ENCODE measurements at regions not wholly inside any gene's neighbourhood (a gene's known extent, or its start where the extent isn't known, plus 50 kb on each side); places are given as distances from the start of the nearest gene placed in this dataset.

DNA sequence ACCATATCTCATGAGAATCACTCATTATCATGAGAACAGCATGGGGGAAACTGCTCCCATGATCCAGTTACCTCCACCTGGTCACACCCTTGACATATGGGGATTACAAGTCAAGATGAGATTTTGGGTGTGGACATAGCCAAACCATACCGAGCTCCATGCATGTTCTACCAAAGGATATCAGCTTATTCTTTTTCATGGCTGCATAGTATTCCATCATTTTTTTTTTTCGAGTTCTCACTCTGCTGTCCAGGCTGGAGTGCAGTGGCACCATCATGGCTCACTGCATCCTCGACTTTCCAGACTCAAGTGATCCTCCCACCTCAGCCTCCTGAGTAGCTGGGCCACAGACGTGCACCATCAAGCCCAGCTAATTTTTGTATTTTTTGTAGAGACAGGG lies 668.3 kb downstream of the GATA3 start:
- TF ChIP-seq, protein P1, sequence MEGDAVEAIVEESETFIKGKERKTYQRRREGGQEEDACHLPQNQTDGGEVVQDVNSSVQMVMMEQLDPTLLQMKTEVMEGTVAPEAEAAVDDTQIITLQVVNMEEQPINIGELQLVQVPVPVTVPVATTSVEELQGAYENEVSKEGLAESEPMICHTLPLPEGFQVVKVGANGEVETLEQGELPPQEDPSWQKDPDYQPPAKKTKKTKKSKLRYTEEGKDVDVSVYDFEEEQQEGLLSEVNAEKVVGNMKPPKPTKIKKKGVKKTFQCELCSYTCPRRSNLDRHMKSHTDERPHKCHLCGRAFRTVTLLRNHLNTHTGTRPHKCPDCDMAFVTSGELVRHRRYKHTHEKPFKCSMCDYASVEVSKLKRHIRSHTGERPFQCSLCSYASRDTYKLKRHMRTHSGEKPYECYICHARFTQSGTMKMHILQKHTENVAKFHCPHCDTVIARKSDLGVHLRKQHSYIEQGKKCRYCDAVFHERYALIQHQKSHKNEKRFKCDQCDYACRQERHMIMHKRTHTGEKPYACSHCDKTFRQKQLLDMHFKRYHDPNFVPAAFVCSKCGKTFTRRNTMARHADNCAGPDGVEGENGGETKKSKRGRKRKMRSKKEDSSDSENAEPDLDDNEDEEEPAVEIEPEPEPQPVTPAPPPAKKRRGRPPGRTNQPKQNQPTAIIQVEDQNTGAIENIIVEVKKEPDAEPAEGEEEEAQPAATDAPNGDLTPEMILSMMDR (IDR thresholded peaks at IDR 0.05) = no peak
- Histone ChIP-seq H3K36me3 (no peaks in the 10 kb centered on the region), H3K27me3 (no peaks in the 10 kb centered on the region), H3K4me3 (no peak overlapping the region), H3K4me1 (no peaks in the 10 kb centered on the region), H3K27ac (no peak overlapping the region), H3K9me3 (no peaks in the 10 kb centered on the region)
- ATAC-seq (no peak), DNase-seq (no peak)
- intact Hi-C loops (cut with DNase I) = no loop called here

DNA sequence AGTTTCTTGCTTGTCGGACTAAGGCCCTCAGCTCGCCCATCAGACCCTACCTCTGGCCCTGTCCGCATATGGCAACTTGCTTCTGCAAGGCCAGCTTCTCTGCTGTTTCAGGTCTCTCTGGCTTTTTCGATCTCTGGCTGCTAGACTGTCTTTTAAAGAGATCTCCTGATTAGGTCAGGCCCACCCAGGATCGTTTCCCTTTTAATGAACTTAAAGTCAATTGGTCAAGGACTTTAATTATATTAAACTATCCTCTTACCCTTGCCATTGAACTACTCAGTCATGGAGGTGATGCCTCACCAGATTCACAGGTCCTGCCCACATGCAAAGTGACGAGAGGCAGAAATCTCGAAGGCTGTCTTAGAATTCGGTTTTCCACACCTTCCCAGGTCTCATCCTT lies 670.9 kb downstream of the GATA3 start:
- DNase-seq (no peak), ATAC-seq (no peak)
- Histone ChIP-seq H3K36me3 (no peaks in the 10 kb centered on the region), H3K4me1 (no peaks in the 10 kb centered on the region), H3K27me3 (no peaks in the 10 kb centered on the region), H3K9me3 (no peaks in the 10 kb centered on the region), H3K27ac (no peak overlapping the region), H3K4me3 (no peak overlapping the region)
- TF ChIP-seq, protein P1 (IDR thresholded peaks at IDR 0.05) = no peak
- intact Hi-C loops (cut with DNase I) = no loop called here

DNA sequence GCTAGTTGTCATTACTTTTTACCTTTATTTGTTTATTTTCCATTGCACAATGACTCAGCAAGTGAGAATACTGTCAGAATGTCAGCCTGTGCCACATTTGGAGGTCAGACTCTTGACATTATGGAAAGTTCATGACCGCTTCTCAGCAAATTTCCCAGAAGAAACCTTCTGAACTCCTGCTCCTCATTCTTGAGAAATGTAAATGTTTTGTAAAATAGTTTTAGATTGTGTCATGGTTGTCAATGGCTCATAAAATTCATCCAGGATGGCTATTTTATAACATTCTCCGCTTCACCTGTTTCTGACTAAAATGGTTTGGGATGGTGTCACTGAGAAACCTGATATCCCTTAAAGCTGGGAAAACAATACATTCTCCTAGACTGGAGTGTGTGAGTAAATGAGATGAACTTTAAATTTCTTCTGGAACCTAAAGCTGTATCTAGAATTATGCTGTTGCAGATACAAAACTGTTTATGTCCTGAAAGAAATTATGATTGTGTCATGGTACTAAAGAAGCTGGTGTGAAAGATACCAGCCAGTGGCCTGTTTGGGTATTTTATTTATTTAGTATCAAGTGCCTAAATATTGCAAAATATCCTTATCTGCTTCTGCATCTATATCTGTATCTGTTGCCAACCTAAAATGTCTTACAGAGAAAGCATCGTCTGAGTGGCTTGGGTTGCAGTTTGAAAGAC lies 671.7 kb downstream of the GATA3 start:
- ATAC-seq = no peak

DNA sequence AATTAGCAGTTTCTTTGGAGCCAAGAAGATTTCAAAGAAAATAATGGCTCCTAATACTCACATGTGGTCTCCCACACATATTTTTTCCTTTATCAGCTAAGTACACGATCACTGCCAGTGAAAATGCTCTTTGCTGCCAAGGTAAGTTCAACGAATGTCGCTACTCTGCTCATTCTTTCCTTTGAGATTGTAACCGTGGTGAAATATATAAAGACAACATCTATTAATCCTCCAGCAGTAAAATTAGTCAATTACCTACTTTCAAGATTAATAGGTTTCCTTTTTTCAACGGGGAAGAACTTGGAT lies 672.2 kb downstream of the GATA3 start:
- intact Hi-C loops (cut with DNase I) = no loop called here
- H3K4me3 ChIP-seq = no peak overlapping the region
- DNase-seq (no peak), ATAC-seq (no peak)
- no peaks in the 10 kb centered on the region for H3K36me3 ChIP-seq
- TF ChIP-seq, protein P1 (IDR thresholded peaks at IDR 0.05) = no peak
- no peaks in the 10 kb centered on the region for H3K9me3 ChIP-seq
- H3K4me1 ChIP-seq = no peaks in the 10 kb centered on the region
- H3K27ac ChIP-seq = no peak overlapping the region
- H3K27me3 ChIP-seq = no peaks in the 10 kb centered on the region

More for the DNA sequence above, 671.7 kb downstream of the GATA3 start:
- DNase-seq = no peak
- H3K4me3 ChIP-seq = no peak overlapping the region
- H3K4me1 ChIP-seq = no peaks in the 10 kb centered on the region
- H3K36me3 ChIP-seq = no peaks in the 10 kb centered on the region
- H3K27me3 ChIP-seq = no peaks in the 10 kb centered on the region
- intact Hi-C loops (cut with DNase I) = no loop called here
- no peaks in the 10 kb centered on the region for H3K9me3 ChIP-seq
- TF ChIP-seq, protein P1 (IDR thresholded peaks at IDR 0.05) = no peak
- H3K27ac ChIP-seq = no peak overlapping the region

DNA sequence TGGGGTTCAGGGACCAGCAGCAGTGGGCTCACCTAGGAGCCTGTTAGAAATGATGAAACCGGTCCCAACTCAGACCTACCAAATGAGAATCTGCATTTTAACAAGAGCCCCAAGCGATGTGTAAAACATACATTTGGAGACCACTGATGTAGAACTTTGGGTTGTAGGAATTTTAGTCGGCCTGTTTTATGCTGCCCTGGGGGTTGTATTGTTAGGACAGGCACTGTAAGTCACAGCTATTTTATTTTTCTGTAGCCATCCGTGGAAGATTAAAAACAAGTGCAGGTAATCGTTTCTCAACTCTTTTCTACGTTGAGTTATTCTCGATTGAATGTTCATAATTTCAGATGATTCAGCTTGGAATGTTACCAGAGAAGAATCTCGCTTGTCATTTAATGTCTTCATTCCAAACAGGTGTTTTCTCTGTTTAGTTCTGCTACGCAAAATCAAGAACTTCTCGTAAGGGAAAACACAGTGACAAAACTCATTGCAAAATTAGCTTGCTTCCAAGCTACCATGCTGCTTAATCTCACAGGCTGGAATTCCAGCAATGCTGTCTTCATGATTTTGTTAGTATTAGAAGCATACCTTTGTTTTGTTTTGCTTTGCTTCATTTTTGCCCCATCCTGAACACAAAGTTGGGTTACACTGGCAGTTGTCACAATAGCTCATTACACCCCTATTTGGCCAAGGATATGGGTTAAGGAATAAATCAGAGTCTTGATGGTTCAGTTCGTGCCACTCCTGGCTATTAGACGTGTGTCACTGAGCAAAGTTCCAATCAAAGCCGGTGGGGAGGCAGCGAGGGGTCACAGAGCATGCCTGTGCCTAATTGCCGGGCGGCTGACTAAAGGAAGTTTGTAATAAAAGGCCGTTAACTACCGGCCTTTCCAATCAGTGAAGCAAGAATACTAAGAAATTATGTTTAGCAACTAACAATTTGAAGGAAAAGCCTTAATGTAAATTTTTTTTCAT lies 676.9 kb downstream of the GATA3 start:
- no peak for DNase-seq
- intact Hi-C loops (cut with DNase I) = no loop called here
- H3K4me3 ChIP-seq = no peak overlapping the region
- no peak for ATAC-seq
- H3K9me3 ChIP-seq = no peaks in the 10 kb centered on the region
- TF ChIP-seq, protein P1 (IDR thresholded peaks at IDR 0.05) = no peak
- no peak overlapping the region for H3K27ac ChIP-seq
- H3K4me1 ChIP-seq = no peaks in the 10 kb centered on the region
- H3K27me3 ChIP-seq = no peaks in the 10 kb centered on the region
- H3K36me3 ChIP-seq = no peaks in the 10 kb centered on the region
